Ascending aorta (tissue), 2 donors: ENCODE measurements at regions not wholly inside any gene's neighbourhood (a gene's known extent, or its start where the extent isn't known, plus 50 kb on each side); places are given as distances from the start of the nearest gene placed in this dataset.
"Not testable (repeated sequence)": the region's sequence is repeated elsewhere in the genome, so short reads cannot be mapped to it uniquely, and the experiment has no call there.

Experiments used
- DNase-seq, 2 donors: peaks; one replicate each; pipeline ENCODE4 v3.0.0-alpha.2; 2019; ENCODE audit warnings: low spot score in 2 of 2
- H3K27ac ChIP-seq, 2 donors: fragments of 200-600 bp; sonication (generic); one replicate each; pipeline ENCODE4 v1.5.1; 2016 to 2017; ENCODE audit warnings: mild to moderate bottlenecking in 1 of 2
- H3K27me3 ChIP-seq: fragments of 200-600 bp; sonication (generic); one replicate; pipeline ENCODE4 v1.5.1; 2017
- H3K36me3 ChIP-seq, 2 donors: fragments of 200-600 bp; sonication (generic); one replicate each; pipeline ENCODE4 v1.5.1; 2016
- H3K4me1 ChIP-seq, 2 donors: fragments of 200-600 bp; sonication (generic); one replicate each; pipeline ENCODE4 v1.5.1; 2016 to 2017; ENCODE audit warnings: mild to moderate bottlenecking in 1 of 2
- H3K4me3 ChIP-seq, 2 donors: fragments of 200-600 bp; sonication (generic); one replicate each; pipeline ENCODE4 v1.5.1; 2016 to 2017; ENCODE audit warnings: mild to moderate bottlenecking in 1 of 2
- H3K9me3 ChIP-seq, 2 donors: fragments of 200-600 bp; sonication (generic); one replicate each; pipeline ENCODE4 v1.5.1; 2016
- CTCF ChIP-seq, 3 experiments: fragments of 200-600 bp in 2 of 3; fragments of 450-650 bp in 1 of 3; sonication (generic) in 2 of 3; IDR thresholded peaks; one replicate each; pipeline ENCODE4 v1.5.1; 2016 to 2019; ENCODE audit warnings: antibody characterized with exemption in 3 of 3, mild to moderate bottlenecking in 1 of 3, moderate library complexity in 1 of 3
- intact Hi-C: fragments of 100-400 bp; cut with DNase I; formaldehyde crosslinking; loops from one replicate; pipeline ENCODE4 v1.15.1; 2023

GRCh38 chr18:67400502-67401117 is 115.9 kb downstream of the DSEL start:
- peaks cover 0 to 2% of the 10 kb centered on the region in 2 donors for H3K9me3 ChIP-seq
- intact Hi-C loops = no loop called here
- H3K4me1 ChIP-seq = no peaks in the 10 kb centered on the region
- H3K36me3 ChIP-seq = no peaks in the 10 kb centered on the region
- no peak for DNase-seq
- H3K4me3 ChIP-seq = no peak overlapping the region
- no peaks in the 10 kb centered on the region for H3K27me3 ChIP-seq
- TF ChIP-seq CTCF (IDR thresholded peaks at IDR 0.05) = no peak
- H3K27ac ChIP-seq = no peak overlapping the region

GRCh38 chr18:67386032-67386431 is 130.5 kb downstream of the DSEL start:
- no peaks in the 10 kb centered on the region for H3K36me3 ChIP-seq
- DNase-seq = no peak
- no peaks in the 10 kb centered on the region for H3K9me3 ChIP-seq
- intact Hi-C loops = no loop called here
- TF ChIP-seq CTCF (IDR thresholded peaks at IDR 0.05) = no peak
- no peaks in the 10 kb centered on the region for H3K4me1 ChIP-seq
- no peak overlapping the region for H3K4me3 ChIP-seq
- H3K27ac ChIP-seq = no peak overlapping the region
- no peaks in the 10 kb centered on the region for H3K27me3 ChIP-seq

GRCh38 chr18:67385455-67385854 is 131.1 kb downstream of the DSEL start:
- no peak overlapping the region for H3K27ac ChIP-seq
- H3K9me3 ChIP-seq = no peaks in the 10 kb centered on the region
- no peaks in the 10 kb centered on the region for H3K36me3 ChIP-seq
- no peak overlapping the region for H3K4me3 ChIP-seq
- DNase-seq = no peak
- intact Hi-C loops = no loop called here
- no peak for TF ChIP-seq CTCF (IDR thresholded peaks at IDR 0.05)
- no peaks in the 10 kb centered on the region for H3K27me3 ChIP-seq
- H3K4me1 ChIP-seq = no peaks in the 10 kb centered on the region

- H3K4me1 ChIP-seq, intact Hi-C loops: not testable (repeated sequence)
These were observed 132.5 kb downstream of the DSEL start for GRCh38 chr18:67384057-67384456.

GRCh38 chr18:67381608-67382150 is 134.8 kb downstream of the DSEL start:
- intact Hi-C loops = no loop called here
- H3K27ac ChIP-seq = no peak overlapping the region

More at GRCh38 chr18:67384057-67384456, 132.5 kb downstream of the DSEL start:
- not testable (repeated sequence) for H3K9me3 ChIP-seq, H3K27ac ChIP-seq, H3K36me3 ChIP-seq, H3K27me3 ChIP-seq, H3K4me3 ChIP-seq, DNase-seq

More at GRCh38 chr18:67381608-67382150, 134.8 kb downstream of the DSEL start:
- no peak for DNase-seq
- Histone ChIP-seq H3K4me1 (no peaks in the 10 kb centered on the region), H3K4me3 (no peak overlapping the region), H3K27me3 (no peaks in the 10 kb centered on the region), H3K36me3 (no peaks in the 10 kb centered on the region), H3K9me3 (no peaks in the 10 kb centered on the region)
- no peak for TF ChIP-seq CTCF (IDR thresholded peaks at IDR 0.05)
